OCI-LY3 (cell line): ENCODE measurements at regions not wholly inside any gene's neighbourhood (a gene's known extent, or its start where the extent isn't known, plus 50 kb on each side); places are given as distances from the start of the nearest gene placed in this dataset.

Experiments
- CTCF ChIP-seq: fragments of 200-600, 300-600 bp; sonication (generic); IDR thresholded peaks from 2 replicates; pipeline ENCODE4 v1.5.1; 2014; ENCODE audit warnings: antibody characterized with exemption, low read length, low read depth
- EZH2phosphoT487 ChIP-seq: fragments of 200-600 bp; shearing (Covaris generic); IDR thresholded peaks from 2 replicates; pipeline ENCODE4 v1.6.1; 2018; ENCODE audit warnings: antibody characterized with exemption, mixed run types, low read depth

DNA sequence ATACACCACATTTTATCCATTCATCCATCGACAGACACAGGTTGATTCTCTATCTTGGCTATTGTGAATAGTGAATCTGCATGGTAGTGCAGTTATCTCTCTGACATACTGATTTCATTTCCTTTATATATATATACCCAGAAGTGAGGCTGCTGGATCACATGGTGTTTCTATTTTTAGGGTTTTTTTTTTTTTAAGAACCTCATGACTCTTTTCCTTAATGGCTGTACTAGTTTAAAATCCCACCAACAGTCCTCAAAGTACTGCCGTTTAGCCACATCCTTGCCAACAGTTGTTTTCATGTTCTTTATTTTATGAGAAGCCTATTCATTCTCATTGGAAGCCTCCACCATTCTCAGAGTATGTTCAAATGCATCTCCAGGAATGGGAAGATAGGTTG lies 258.7 kb upstream of the SNX7 start:
- TF ChIP-seq CTCF (no peak), EZH2phosphoT487 (no peak)
